Esophagus muscularis mucosa (tissue), 3 donors: ENCODE measurements at regions not wholly inside any gene's neighbourhood (a gene's known extent, or its start where the extent isn't known, plus 50 kb on each side); places are given as distances from the start of the nearest gene placed in this dataset.

Source experiments
- POLR2A ChIP-seq: fragments of 450-650 bp; IDR thresholded peaks from one replicate; pipeline ENCODE4 v1.6.1; 2017; ENCODE audit warnings: antibody characterized with exemption, moderate library complexity, mild to moderate bottlenecking, low read depth
- POLR2AphosphoS5 ChIP-seq, 2 donors: sonication (generic); formaldehyde crosslinking; IDR thresholded peaks; one replicate each; pipeline ENCODE4 v1.6.1; 2017; ENCODE audit warnings: antibody characterized with exemption in 2 of 2
- TF ChIP-seq, protein P1 (sequence below), 3 experiments: fragments of 200-600 bp in 2 of 3; fragments of 450-650 bp in 1 of 3; sonication (generic) in 2 of 3; IDR thresholded peaks; one replicate each; pipeline ENCODE4 v1.5.1; 2017 to 2019; ENCODE audit warnings: antibody characterized with exemption in 3 of 3, mild to moderate bottlenecking in 2 of 3, moderate library complexity in 1 of 3

- TF ChIP-seq, protein P1, sequence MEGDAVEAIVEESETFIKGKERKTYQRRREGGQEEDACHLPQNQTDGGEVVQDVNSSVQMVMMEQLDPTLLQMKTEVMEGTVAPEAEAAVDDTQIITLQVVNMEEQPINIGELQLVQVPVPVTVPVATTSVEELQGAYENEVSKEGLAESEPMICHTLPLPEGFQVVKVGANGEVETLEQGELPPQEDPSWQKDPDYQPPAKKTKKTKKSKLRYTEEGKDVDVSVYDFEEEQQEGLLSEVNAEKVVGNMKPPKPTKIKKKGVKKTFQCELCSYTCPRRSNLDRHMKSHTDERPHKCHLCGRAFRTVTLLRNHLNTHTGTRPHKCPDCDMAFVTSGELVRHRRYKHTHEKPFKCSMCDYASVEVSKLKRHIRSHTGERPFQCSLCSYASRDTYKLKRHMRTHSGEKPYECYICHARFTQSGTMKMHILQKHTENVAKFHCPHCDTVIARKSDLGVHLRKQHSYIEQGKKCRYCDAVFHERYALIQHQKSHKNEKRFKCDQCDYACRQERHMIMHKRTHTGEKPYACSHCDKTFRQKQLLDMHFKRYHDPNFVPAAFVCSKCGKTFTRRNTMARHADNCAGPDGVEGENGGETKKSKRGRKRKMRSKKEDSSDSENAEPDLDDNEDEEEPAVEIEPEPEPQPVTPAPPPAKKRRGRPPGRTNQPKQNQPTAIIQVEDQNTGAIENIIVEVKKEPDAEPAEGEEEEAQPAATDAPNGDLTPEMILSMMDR (IDR thresholded peaks at IDR 0.05), result no peak
- TF ChIP-seq POLR2AphosphoS5 (IDR thresholded peaks at IDR 0.05) (no peak), POLR2A (no peak)
Observed at GRCh38 chr7:21215307-21215706, 212.6 kb upstream of the SP4 start.
